H1 (cell line): ENCODE measurements at regions not wholly inside any gene's neighbourhood (a gene's known extent, or its start where the extent isn't known, plus 50 kb on each side); places are given as distances from the start of the nearest gene placed in this dataset.

ENCODE experiments used
- CTCF ChIA-PET: fragments of 300-600 bp; sonication (Branson Sonifier 250); formaldehyde crosslinking; loops from one replicate; lab custom pipeline; 2021; ENCODE audit not compliant: partially characterized antibody; lab: Charles Lee
- POLR2A ChIA-PET: fragments of 300-600 bp; sonication (Branson Sonifier 250); formaldehyde crosslinking; loops from one replicate; lab custom pipeline; 2021; ENCODE audit warnings: inconsistent platforms; ENCODE audit not compliant: partially characterized antibody; lab: Charles Lee
- DNase-seq, 2 experiments: peaks; one replicate each; pipeline versions ENCODE4 v3.0.0 to v3.0.0-alpha.2; 2010 to 2022; ENCODE audit warnings: low spot score in 2 of 2, low read depth in 1 of 2, mixed read lengths in 1 of 2
- FAIRE-seq: peaks from 2 replicates; lab custom pipeline; 2011; peaks lifted over from hg19 to GRCh38; lab: Jason Lieb, UNC
- H2AFZ ChIP-seq: 2 replicates; pipeline ENCODE4 v1.8.1; 2012; ENCODE audit warnings: low read length, inconsistent platforms
- H2AK5ac ChIP-seq: 2 replicates; pipeline ENCODE4 v1.6.1; 2013; ENCODE audit warnings: low read depth, low read length
- H2BK120ac ChIP-seq: replicated peaks from 2 replicates; pipeline ENCODE3; 2013; ENCODE audit warnings: low read depth, low read length, inconsistent platforms
- H2BK12ac ChIP-seq: 2 replicates; pipeline ENCODE4 v1.6.1; 2013; ENCODE audit warnings: low read depth, low read length
- H2BK15ac ChIP-seq: 2 replicates; pipeline ENCODE4 v1.6.1; 2013; ENCODE audit warnings: low read length
- H2BK20ac ChIP-seq: 2 replicates; pipeline ENCODE4 v1.6.1; 2013; ENCODE audit warnings: low read length
- H2BK5ac ChIP-seq: 2 replicates; pipeline ENCODE4 v1.6.1; 2013; ENCODE audit warnings: low read depth, low read length
- H3K14ac ChIP-seq: 2 replicates; pipeline ENCODE4 v1.6.1; 2013; ENCODE audit warnings: inconsistent platforms; ENCODE audit not compliant: insufficient read length
- H3K18ac ChIP-seq: 2 replicates; pipeline ENCODE4 v1.6.1; 2013; ENCODE audit warnings: low read length; ENCODE audit errors: extremely low read depth
- H3K23ac ChIP-seq: 2 replicates; pipeline ENCODE4 v1.6.1; 2013; ENCODE audit warnings: inconsistent platforms; ENCODE audit not compliant: insufficient read length
- H3K23me2 ChIP-seq: 2 replicates; pipeline ENCODE4 v1.6.1; 2013; ENCODE audit warnings: low read depth, low read length
- H3K27ac ChIP-seq: 2 replicates; pipeline ENCODE4 v1.6.1; 2011; ENCODE audit warnings: low read depth, low read length, inconsistent platforms
- H3K27me3 ChIP-seq, 4 experiments: replicated peaks in 1 of 4; 1 replicate in 1 of 4; 2 replicates in 3 of 4; pipeline versions ENCODE4 v1.6.1 to v1.8.1; 2011 to 2013; ENCODE audit warnings: low read length in 3 of 4, mild to moderate bottlenecking in 3 of 4, inconsistent platforms in 2 of 4, mixed read lengths in 2 of 4, moderate library complexity in 1 of 4; ENCODE audit not compliant: control insufficient read depth in 3 of 4, insufficient read depth in 3 of 4; ENCODE audit errors: extremely low read depth in 1 of 4
- H3K36me3 ChIP-seq, 4 experiments: 2 replicates each; pipeline versions ENCODE4 v1.6.1 to v1.8.1; 2011 to 2013; ENCODE audit warnings: mild to moderate bottlenecking in 4 of 4, low read length in 3 of 4, moderate library complexity in 2 of 4, control low read depth in 1 of 4, inconsistent platforms in 1 of 4; ENCODE audit not compliant: insufficient read depth in 4 of 4, control insufficient read depth in 2 of 4
- H3K4ac ChIP-seq: replicated peaks from 2 replicates; pipeline ENCODE3; 2013; ENCODE audit warnings: low read length, low read depth, mixed read lengths, inconsistent platforms; ENCODE audit not compliant: insufficient read length
- H3K4me1 ChIP-seq, 4 experiments: replicated peaks in 1 of 4; 1 replicate in 1 of 4; 2 replicates in 3 of 4; pipeline versions ENCODE4 v1.6.1 to v1.8.1; 2011 to 2013; ENCODE audit warnings: low read length in 3 of 4, inconsistent platforms in 2 of 4, mixed read lengths in 1 of 4; ENCODE audit not compliant: insufficient read depth in 4 of 4, control insufficient read depth in 3 of 4
- H3K4me2 ChIP-seq, 2 experiments: 2 replicates each; pipeline versions ENCODE4 v1.6.1 to v1.8.1; 2011 to 2013; ENCODE audit warnings: low read depth in 2 of 2, low read length in 2 of 2, control low read depth in 1 of 2, inconsistent platforms in 1 of 2, mild to moderate bottlenecking in 1 of 2; ENCODE audit not compliant: insufficient read depth in 1 of 2
- H3K4me3 ChIP-seq, 4 experiments: fragments of 200-600, 300-600 bp in 1 of 4; sonication (generic), shearing (Covaris generic), sonication (Bioruptor Twin) in 1 of 4; 2 replicates each; pipeline versions ENCODE4 v1.5.1 to v1.8.1; 2011 to 2016; ENCODE audit warnings: low read length in 4 of 4, low read depth in 3 of 4, control low read depth in 2 of 4, inconsistent platforms in 2 of 4, mild to moderate bottlenecking in 2 of 4, mixed read lengths in 1 of 4, moderate library complexity in 1 of 4; ENCODE audit not compliant: insufficient read depth in 2 of 4; ENCODE audit errors: extremely low read depth in 1 of 4
- H3K56ac ChIP-seq: replicated peaks from 2 replicates; pipeline ENCODE3; 2013; ENCODE audit warnings: low read depth, mild to moderate bottlenecking, mixed read lengths, low read length, inconsistent platforms; ENCODE audit not compliant: insufficient read length
- H3K79me1 ChIP-seq: 2 replicates; pipeline ENCODE4 v1.6.1; 2013; ENCODE audit warnings: low read depth, low read length, control low read depth
- H3K79me2 ChIP-seq, 2 experiments: 2 replicates each; pipeline versions ENCODE4 v1.6.1 to v1.8.1; 2012 to 2013; ENCODE audit warnings: low read length in 2 of 2, mild to moderate bottlenecking in 2 of 2, inconsistent platforms in 1 of 2; ENCODE audit not compliant: insufficient read depth in 2 of 2, control insufficient read depth in 1 of 2
- H3K9ac ChIP-seq, 4 experiments: replicated peaks in 1 of 4; 1 replicate in 1 of 4; 2 replicates in 3 of 4; pipeline versions ENCODE4 v1.6.1 to v1.8.1; 2011 to 2013; ENCODE audit warnings: low read depth in 3 of 4, low read length in 3 of 4, control low read depth in 2 of 4, mild to moderate bottlenecking in 2 of 4, moderate library complexity in 2 of 4, inconsistent platforms in 1 of 4; ENCODE audit errors: extremely low read depth in 1 of 4
- H3K9me3 ChIP-seq, 2 experiments: 2 replicates each; pipeline versions ENCODE4 v1.6.1 to v1.8.1; 2012 to 2013; ENCODE audit warnings: mild to moderate bottlenecking in 2 of 2, moderate library complexity in 2 of 2, control low read depth in 1 of 2, inconsistent platforms in 1 of 2, low read depth in 1 of 2, low read length in 1 of 2, mixed read lengths in 1 of 2; ENCODE audit not compliant: insufficient read depth in 2 of 2
- H4K20me1 ChIP-seq, 2 experiments: replicated peaks in 1 of 2; 2 replicates each; pipeline versions ENCODE3 to v1.8.1; 2011 to 2013; ENCODE audit warnings: inconsistent platforms in 2 of 2, low read length in 2 of 2, mild to moderate bottlenecking in 1 of 2; ENCODE audit not compliant: insufficient read depth in 2 of 2, control insufficient read depth in 1 of 2
- H4K5ac ChIP-seq: 2 replicates; pipeline ENCODE4 v1.6.1; 2013; ENCODE audit warnings: low read length, low read depth, mixed read lengths, inconsistent platforms; ENCODE audit not compliant: insufficient read length
- H4K8ac ChIP-seq: 2 replicates; pipeline ENCODE4 v1.8.0; 2013; ENCODE audit warnings: mild to moderate bottlenecking, moderate library complexity, low read length, inconsistent platforms; ENCODE audit not compliant: insufficient read depth; ENCODE audit errors: extremely low read depth
- H4K91ac ChIP-seq: replicated peaks from 2 replicates; pipeline ENCODE3; 2013; ENCODE audit warnings: low read length, mixed read lengths, inconsistent platforms; ENCODE audit not compliant: insufficient read length
- HDAC2 ChIP-seq, 2 experiments: fragments of 300-600 bp in 1 of 2; sonication (generic) in 1 of 2; IDR thresholded peaks; 2 replicates each; pipeline ENCODE4 v1.6.1; 2011 to 2012; ENCODE audit warnings: low read depth in 2 of 2, low read length in 2 of 2, mild to moderate bottlenecking in 2 of 2, moderate library complexity in 2 of 2, borderline replicate concordance in 1 of 2, inconsistent platforms in 1 of 2
- KDM4A ChIP-seq: IDR thresholded peaks from one replicate; pipeline ENCODE4 v1.7.1; 2012; ENCODE audit warnings: low read depth, mild to moderate bottlenecking, moderate library complexity, low read length, inconsistent platforms; ENCODE audit not compliant: severe bottlenecking
- RBBP5 ChIP-seq: IDR thresholded peaks from 2 replicates; pipeline ENCODE4 v1.7.1; 2012; ENCODE audit warnings: low read depth, mild to moderate bottlenecking, inconsistent platforms, low read length, moderate library complexity, borderline replicate concordance
- WGBS, 2 experiments: shearing (Covaris generic) in 1 of 2; methylation state at CpG; one replicate each; pipeline versions ENCODE4 v1.1.6 to v1.1.7; 2013 to 2015; ENCODE audit warnings: low lambda C conversion rate in 2 of 2, mixed read lengths in 2 of 2, inconsistent platforms in 1 of 2, low coverage in 1 of 2, missing lambda C conversion rate in 1 of 2; ENCODE audit not compliant: insufficient replicate concordance in 2 of 2, insufficient coverage in 1 of 2, insufficient read length in 1 of 2; ENCODE audit errors: extremely low coverage in 1 of 2, missing lambda C conversion rate in 1 of 2; 5-methylcytosine and 5-hydroxymethylcytosine counted together

DNA sequence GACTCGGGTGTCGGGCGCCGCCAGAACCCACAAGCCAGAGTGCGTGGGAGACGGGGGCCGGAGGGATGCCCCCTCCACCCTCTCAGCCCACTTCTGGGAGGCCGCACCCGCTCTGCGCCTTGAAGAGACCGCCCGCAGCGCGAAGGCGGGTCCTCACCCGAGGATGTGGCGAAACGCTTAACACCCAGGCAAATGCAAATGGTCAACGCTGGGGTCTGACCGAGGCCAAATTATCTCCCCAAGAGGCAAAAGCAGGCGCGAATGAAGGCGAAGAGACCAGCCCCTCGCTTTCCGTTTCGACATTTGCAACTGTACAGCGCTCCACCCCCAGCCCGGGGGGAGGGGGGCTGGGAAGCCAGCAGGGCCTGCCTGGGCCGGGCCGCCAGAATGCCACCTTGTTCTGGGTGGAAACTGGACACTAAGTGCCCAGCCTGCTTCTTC is 137.7 kb upstream of the ZIC3 start:
- no peak overlapping the region for H3K9ac ChIP-seq
- no peak overlapping the region for H3K23ac ChIP-seq
- H4K5ac ChIP-seq: no peak overlapping the region
- H3K18ac ChIP-seq: 0 out of 2 replicates have a peak overlapping the region, but pooled peaks have one; percentile 7
- H4K8ac ChIP-seq: no peak overlapping the region; the same call in 1 of the 2 replicates
- no peaks in the 10 kb centered on the region for H3K79me1 ChIP-seq
- no peak overlapping the region for H3K27ac ChIP-seq
- H3K4me1 ChIP-seq: peaks cover 0 to 4% (median 2%) of the 10 kb centered on the region in 4 experiments; a peak in 3 of 7 replicates
- TF ChIP-seq RBBP5 (no peak), KDM4A (peak; percentile 72), HDAC2 (IDR thresholded peaks at IDR 0.05; ENCODE audit: borderline replicate concordance in 1 of 2, low read depth in 2 of 2, low read length in 2 of 2) (no peak)
- H4K91ac ChIP-seq: no peak overlapping the region
- no peak overlapping the region for H3K56ac ChIP-seq
- no peak overlapping the region for H2BK20ac ChIP-seq
- peak overlapping the region; percentile 85 to 93 for H3K4me2 ChIP-seq
- H3K9me3 ChIP-seq: no peaks in the 10 kb centered on the region
- no peaks in the 10 kb centered on the region for H3K79me2 ChIP-seq
- no peak overlapping the region for H2AK5ac ChIP-seq
- H3K4ac ChIP-seq: no peak overlapping the region
- FAIRE-seq: no peak
- H3K23me2 ChIP-seq: peaks cover 10% of the 10 kb centered on the region; the same call in 1 of the 2 replicates
- no peak overlapping the region for H2AFZ ChIP-seq
- peak in 1 of 2 experiments; percentile 62 for DNase-seq
- ChIA-PET CTCF (interaction anchor here (0.5 to 0.8 kb wide), 2 partner anchors 133 to 222 kb away, joined by 3 read pairs; no protein-coding TSS in a partner anchor), POLR2A (interaction anchor here (1.1 to 2.1 kb wide), 2 partner anchors 137 to 140 kb away, joined by 3 to 8 read pairs; partner anchors contain the start of gene ZIC3)
- peak overlapping the region; percentile 45 to 66 (median 48) for H3K4me3 ChIP-seq
- WGBS, 2 experiments: 2% methylated on average over 16 of the region's 30 CpGs; no CpG with 5 or more reads in 1 of the 2 experiments
- no peak overlapping the region for H3K14ac ChIP-seq
- no peak overlapping the region for H2BK5ac ChIP-seq
- no peak overlapping the region for H2BK120ac ChIP-seq
- peaks cover 6 to 30% (median 18%) of the 10 kb centered on the region in 4 experiments for H3K27me3 ChIP-seq
- H2BK12ac ChIP-seq: no peak overlapping the region
- no peaks in the 10 kb centered on the region for H4K20me1 ChIP-seq
- H2BK15ac ChIP-seq: no peak overlapping the region
- no peaks in the 10 kb centered on the region for H3K36me3 ChIP-seq
